GOT3 (cell line): ENCODE measurements at regions not wholly inside any gene's neighbourhood (a gene's known extent, or its start where the extent isn't known, plus 50 kb on each side); places are given as distances from the start of the nearest gene placed in this dataset.
A peak's percentile ranks its signal among the peaks of the same experiment; 100 is the strongest.

Experiments
- DNase-seq: peaks from one replicate; lab custom pipeline; 2025; ENCODE audit warnings: mixed read lengths; lab: John Stamatoyannopoulos, UW

- no peak for DNase-seq
Observed at GRCh38 chr10:90125456-90126255, 424.3 kb downstream of the KIF20B start.

GRCh38 chr10:90126256-90126595 is 424.8 kb downstream of the KIF20B start:
- no peak for DNase-seq

- no peak for DNase-seq
Observed at GRCh38 chr10:90130321-90131086, 429.1 kb downstream of the KIF20B start.

- DNase-seq, result no peak
Observed at GRCh38 chr10:90133606-90134005, 432.2 kb downstream of the KIF20B start.

GRCh38 chr10:90136731-90137316 is 435.4 kb downstream of the KIF20B start:
- no peak for DNase-seq

GRCh38 chr10:90138844-90139243 is 437.5 kb downstream of the KIF20B start:
- no peak for DNase-seq

GRCh38 chr10:90141791-90142190 is 440.4 kb downstream of the KIF20B start:
- no peak for DNase-seq

GRCh38 chr10:90143937-90144336 is 442.5 kb downstream of the KIF20B start:
- DNase-seq, result no peak

- DNase-seq, result no peak
Observed at GRCh38 chr10:90148116-90148855, 446.9 kb downstream of the KIF20B start.

GRCh38 chr10:90149563-90149962 is 448.2 kb downstream of the KIF20B start:
- no peak for DNase-seq

- DNase-seq, result no peak
Observed at GRCh38 chr10:90162271-90162853, 461.0 kb downstream of the KIF20B start.

GRCh38 chr10:90167174-90168064 is 466.0 kb downstream of the KIF20B start:
- DNase-seq, result no peak

- no peak for DNase-seq
Observed at GRCh38 chr10:90168244-90168643, 466.9 kb downstream of the KIF20B start.

GRCh38 chr10:90171014-90171722 is 469.8 kb downstream of the KIF20B start:
- DNase-seq, result no peak

- no peak for DNase-seq
Observed at GRCh38 chr10:90174531-90174930, 473.1 kb downstream of the KIF20B start.

- DNase-seq, result no peak
Observed at GRCh38 chr10:90175161-90175681, 473.8 kb downstream of the KIF20B start.

- DNase-seq, result peak; percentile 24
Observed at GRCh38 chr10:90179696-90180407, 478.5 kb downstream of the KIF20B start.

GRCh38 chr10:90180886-90181691 is 479.7 kb downstream of the KIF20B start:
- no peak for DNase-seq
